Activated CD4-positive, alpha-beta T cell treated with anti-CD3 and anti-CD28 coated beads for 4 hours (primary cell): ENCODE measurements at regions not wholly inside any gene's neighbourhood (a gene's known extent, or its start where the extent isn't known, plus 50 kb on each side); places are given as distances from the start of the nearest gene placed in this dataset.

Source experiments
- DNase-seq, 2 donors: peaks; one replicate each; pipeline ENCODE4 v3.0.0-alpha.2; 2020

DNA sequence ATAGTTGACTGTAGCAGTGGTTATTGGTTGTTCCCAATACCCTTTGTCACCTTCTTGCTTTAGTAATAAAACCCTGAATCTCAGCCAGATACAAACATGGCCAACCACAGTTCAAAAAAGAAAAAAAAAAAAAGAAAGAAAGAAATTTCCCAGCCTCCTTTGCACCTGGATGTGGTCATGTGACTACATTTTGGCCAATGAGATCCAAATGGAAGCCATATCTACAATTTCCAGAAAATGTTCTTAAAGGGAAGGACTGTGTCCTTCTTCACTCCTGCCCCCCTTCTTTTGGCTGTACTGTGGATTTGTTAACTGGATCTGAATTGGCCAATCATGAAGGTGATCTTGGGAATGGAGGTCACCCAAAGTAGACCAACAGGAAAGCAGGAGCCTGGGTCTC lies 141.9 kb downstream of the SOX9 start:
- DNase-seq, result no peak

DNA sequence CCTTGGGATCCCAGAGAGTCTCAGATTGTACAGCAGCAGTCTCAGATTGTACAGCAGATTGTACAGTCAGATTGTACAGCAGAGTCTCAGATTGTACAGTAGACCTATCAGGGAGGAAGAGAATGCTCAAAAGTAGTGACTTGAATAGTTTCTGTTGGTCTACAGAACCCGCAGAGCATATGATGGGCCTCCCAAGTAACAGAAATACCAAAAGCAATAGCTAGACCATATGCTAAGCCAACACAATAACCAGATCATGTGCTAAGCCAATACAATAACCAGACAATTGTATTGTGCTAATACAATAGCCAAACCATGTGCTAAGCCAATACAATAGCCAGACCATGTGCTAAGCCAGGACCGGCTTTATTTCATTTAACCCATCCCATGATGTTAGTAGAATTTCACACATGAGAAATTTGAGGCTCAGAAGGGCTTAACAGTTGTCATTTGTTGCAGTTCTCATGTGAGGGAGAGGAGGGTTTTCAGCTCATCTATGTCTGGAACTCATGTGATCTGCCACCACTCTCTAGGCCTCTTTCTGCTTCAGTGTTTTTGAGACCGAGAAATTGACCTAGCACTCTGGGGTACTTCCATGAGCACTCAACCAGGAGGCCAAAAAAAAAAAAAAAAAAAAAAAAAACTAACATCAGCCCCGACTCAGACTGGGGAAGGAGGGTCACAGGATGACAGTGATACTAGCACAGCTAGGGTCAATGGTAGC lies 144.0 kb downstream of the SOX9 start:
- DNase-seq, result no peak

DNA sequence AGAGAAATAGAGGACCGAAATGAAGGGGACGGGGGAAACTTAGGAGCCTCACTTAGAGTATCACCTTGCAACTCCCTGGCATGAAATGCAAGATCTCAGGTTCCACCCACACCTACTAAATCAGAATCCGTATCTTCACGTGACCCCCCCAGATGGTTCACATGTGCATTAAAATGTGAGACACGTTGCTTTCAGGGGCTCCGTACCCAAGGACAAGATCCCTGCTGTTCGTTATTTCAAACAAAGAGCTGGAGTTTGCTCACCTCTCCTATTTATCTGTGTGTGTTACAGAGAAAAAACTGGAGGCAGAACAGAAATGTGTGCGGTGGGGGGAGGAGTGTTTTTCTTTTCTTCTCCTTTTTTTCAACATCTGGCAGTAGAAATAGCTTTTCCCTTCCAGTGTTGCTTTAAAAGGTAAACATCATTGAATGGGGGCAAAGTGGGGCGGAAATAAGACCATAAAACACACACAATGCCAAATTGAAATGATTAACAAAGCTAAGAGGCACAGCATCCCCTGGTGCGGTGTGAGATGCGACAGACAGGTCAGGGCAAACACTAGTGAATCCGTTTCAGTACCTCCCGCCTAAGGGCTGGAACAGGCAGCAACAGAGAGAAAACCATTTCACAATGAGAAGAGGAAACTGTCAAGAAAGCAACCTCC lies 145.4 kb downstream of the SOX9 start:
- DNase-seq, result no peak

DNA sequence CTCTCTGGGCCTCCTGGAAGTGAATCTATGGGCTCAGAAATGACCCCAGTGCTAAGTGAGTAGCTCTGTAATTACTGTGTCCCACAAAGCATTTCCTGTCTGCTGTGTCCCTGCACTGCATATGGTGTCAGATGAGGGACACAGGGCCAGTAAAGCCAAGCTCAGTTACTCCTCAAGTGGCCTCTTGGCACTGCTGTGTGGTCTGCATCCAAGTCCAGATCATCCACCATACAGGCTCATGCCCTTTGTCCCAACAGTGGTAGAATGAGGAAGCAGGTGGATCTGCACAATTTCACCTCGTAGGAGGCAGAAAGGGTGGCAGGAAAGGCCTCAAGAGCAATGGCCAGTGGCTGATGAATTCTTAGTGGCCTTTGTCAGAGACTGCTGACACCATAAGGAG lies 146.8 kb downstream of the SOX9 start:
- DNase-seq, result no peak

DNA sequence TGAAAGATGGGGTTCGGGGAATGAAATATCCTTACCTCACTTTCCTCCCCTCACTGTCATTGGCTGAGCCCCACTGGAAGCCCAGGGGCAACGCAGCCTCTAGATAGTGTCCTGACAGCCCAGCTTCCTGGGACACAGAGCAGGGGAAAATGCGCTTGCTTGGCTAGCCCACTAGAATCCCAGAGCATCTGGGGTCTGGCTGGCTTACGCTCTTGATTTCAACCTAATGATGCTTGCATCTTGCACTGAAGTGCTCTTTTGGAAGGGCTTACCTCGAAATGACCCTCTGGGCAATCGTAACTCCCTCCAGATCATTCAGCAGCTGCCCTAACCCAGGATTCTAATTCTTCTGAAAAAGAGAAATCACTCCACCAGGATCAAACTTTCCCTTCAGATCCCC lies 147.6 kb downstream of the SOX9 start:
- no peak for DNase-seq

DNA sequence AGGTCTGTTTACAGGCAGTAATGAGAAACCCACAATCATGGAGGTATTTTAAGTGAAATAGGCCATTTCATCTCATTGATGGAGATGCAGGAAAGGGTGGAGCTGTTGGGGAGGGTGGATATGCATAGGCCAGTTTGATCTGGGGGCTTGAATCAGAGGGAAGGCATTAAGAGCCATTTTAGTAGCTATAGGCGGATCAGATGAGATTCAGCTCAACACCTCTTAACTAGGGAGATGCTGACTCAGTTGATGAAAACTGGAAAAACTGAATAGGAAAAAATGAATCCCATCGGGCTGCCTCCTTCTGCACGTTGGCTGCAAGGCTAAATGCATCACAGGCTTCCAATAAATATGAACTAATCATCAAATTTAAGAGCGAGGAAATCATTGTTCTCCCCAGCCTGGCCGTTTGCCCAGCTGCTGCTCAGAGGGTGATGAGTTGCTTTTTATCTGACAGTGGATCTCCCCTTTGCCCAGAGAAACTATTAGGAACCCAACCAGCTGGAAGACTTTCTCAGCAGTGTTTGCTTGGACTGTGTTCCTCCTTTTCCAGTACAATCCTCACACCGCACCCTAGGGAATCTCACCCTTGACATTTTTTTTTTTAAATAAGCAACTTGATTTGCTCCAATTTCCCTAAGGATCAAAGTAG lies 149.6 kb downstream of the SOX9 start:
- no peak for DNase-seq

- DNase-seq, result no peak
Observed at GRCh38 chr17:72271603-72272002, 150.8 kb downstream of the SOX9 start.

GRCh38 chr17:72273289-72274056 lies 152.7 kb downstream of the SOX9 start:
- DNase-seq, result no peak

DNA sequence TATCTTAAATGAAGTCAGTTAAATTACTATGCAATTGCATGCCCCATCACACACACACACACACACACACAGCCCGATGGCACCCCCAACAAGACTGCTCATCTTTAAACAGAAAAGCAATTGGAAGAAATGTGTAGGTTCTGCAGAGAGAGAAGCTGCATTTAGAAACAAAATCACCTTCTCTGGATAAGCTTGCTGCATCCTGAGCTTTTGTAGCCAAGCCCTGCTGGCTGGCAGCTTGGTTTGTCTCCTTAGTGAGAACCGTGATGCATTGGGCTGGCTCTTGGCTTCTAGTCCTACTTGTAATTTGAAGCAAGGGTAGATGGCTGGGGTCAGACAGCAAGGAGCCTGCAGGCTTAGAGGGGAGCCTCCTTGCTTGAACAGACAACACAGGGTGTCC lies 153.8 kb downstream of the SOX9 start:
- DNase-seq, result no peak

DNA sequence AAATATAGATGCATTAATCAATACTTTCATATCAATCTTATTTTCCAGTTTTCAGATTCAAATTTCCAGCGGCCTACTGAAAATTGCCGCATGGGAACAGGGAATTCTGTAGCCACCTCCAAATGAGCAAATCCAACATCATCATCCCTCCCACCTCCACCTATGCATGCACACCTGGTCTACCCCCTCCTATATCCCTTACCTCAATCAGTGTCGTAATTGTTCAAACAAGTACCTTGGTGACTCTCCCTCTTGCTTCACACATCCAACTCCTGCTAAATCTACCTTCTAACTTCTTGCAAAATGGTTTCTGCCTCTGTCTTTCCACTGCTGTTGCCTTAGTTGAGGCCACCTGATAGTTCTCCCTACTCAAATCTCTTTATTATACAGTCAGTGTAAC lies 160.1 kb downstream of the SOX9 start:
- no peak for DNase-seq

- DNase-seq, result no peak
Observed at GRCh38 chr17:72282439-72283029, 161.7 kb downstream of the SOX9 start.

DNA sequence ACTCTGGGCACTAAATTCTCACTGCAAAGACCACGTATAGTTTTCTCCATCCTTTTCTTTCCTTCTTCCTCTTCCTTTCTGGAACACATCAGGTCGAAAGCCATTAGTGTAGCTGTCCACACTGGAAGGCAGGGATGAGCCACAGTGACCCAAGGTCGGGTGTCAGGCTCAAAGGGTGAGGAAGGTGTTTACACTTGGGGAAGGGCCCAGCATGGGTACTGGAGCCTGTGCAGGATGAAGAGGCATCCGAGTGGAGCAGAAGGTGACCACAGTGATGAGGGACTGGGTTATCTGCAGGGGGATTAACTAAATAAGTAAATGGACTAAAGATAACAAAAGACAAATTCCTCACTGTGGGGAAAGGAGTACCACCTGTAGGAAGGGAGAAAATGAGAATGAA lies 164.0 kb downstream of the SOX9 start:
- no peak for DNase-seq

GRCh38 chr17:72287586-72287985 lies 166.8 kb downstream of the SOX9 start:
- DNase-seq, result no peak

DNA sequence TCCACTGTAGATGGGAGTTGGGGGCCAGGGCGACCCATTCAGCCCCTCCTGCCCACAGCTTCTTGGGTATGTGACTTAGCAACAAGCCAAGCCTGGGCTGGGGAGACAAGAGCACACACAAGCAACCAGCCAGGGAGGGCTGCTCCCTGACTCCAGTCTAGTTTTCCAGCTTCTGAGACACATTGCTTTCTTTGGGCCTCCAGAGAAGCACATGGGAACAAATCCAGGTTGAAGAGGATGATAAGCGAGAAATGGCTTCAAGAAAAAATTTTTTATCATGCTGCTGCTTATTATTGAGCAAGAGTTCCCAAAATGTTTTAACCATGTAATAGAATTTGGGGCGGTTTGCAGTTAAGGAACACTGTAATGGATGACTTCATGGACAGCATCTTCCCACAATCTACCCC lies 173.7 kb downstream of the SOX9 start:
- DNase-seq, result no peak

DNA sequence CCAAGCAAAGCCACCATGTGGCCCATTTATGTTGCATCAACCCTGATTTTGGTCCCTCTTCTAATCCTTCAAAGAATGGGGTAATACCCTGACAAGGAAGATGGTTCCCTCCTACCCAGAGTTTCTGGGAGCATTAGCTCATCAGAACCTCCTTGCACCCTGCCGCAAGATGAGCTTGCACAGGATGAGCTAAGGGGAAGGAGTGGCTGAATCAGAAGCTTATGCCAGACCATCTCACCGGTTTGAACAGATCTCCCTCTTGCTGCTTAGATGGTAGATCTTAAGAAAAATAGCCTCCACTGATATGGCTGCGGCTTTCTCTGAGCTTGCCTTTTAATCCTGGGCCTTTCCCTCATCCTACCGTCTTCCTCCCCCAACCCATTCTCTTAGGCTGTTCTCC lies 175.1 kb downstream of the SOX9 start:
- no peak for DNase-seq

- no peak for DNase-seq
Observed at GRCh38 chr17:72296456-72296855, 175.6 kb downstream of the SOX9 start.

DNA sequence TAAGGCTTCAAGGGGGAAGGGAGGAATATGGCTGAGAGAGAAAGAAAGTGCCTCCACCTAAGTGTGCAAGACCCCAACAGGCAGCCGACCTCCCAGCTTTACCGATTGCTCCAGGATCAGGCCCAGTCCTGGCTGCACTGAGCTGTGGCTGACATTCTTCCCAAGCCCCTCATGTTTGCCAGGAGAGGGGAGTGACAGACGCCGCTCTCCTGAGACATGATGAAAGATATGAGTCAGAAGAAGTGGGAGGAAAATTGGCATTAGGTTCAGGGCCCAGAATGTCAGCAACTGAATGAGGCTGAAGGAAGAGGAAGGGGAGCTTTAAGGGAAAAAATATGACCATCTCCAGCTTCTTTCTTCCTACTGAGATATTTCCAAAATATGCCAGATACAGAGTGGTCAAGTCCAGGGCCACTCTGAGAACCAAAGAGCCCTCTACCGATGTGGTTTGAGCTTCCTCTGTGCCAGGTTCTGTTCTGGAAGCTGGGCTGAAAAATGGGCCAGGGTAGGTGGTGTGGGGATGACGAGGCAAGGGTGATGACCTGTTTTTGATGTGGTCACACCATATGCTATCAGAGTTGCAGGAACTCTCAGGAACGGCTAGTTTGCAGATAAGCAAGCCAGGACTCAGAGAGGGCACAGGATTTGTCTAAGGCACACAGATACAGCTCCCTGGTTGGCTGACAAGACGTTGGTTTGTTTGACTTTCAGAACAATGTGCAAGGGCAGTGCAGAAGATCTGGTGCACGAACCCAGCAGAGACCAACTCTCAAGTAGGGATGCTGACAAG lies 176.7 kb downstream of the SOX9 start:
- no peak for DNase-seq

DNA sequence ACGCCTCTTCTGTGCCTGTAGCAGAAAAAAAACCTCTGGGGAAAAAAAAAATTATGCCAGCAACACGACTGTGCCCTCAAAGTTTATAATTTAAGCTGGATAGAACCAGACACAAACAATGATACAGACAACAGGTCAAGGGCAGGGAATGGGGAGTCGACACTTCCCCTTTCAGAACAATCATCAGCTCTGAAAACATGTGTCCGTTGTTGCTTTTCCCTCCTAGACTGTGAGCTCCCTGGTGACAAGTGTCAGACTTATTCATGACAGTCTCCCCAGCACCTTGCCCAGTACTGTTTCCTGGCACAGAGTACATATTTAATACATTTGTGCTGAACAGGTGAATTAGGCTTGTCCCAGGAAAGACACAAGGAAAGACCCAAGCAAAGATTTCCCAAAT lies 178.3 kb downstream of the SOX9 start:
- no peak for DNase-seq

DNA sequence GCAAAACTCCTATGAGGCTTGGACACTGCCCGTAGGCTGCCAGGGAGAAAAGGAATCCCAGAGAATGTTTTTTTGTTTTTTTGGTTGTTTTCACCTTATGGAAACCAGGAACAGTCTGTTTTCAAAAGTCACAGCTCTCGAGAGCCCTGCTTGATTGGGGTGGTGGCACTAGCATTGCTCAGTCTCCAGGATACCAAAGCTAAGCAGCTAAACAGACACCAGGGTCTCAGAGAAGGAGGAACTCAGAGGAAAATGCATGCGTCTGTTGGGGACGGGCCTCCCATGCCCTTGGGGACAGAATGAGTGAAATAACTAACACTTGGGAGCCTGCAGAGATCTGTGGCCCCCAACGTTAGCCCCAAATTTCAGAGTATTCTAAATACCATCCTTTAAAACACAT lies 178.8 kb downstream of the SOX9 start:
- DNase-seq, result no peak

DNA sequence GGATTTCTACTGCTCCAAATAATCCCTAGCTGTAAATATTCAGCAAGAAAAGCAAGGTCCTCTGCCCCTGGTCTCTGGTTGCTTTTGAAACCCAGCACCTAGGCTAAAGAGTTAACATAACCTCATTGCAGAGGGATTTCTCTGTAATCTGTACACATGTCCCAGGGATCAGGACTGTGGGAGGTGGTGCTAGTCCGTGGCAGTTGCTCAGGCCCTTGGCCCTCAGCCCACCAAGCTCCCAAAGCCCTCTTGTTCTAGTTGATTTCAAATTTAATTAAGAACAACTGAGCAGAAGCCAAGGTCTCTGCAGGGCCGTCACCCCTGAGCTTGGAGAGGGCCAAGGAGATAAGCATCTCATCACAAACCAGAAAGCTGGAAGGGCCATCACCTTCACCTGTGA lies 181.1 kb downstream of the SOX9 start:
- no peak for DNase-seq

GRCh38 chr17:72302735-72303134 lies 181.9 kb downstream of the SOX9 start:
- no peak for DNase-seq
